ENCODE measurements at regions not wholly inside any gene's neighbourhood (a gene's known extent, or its start where the extent isn't known, plus 50 kb on each side); places are given as distances from the start of the nearest gene placed in this dataset.
"Not testable (repeated sequence)": the region's sequence is repeated elsewhere in the genome, so short reads cannot be mapped to it uniquely, and the experiment has no call there.

- Histone ChIP-seq H3K9me3 (ENCODE audit: control insufficient read depth in 2 of 2, insufficient read depth in 1 of 2, low read depth in 1 of 2, low read length in 1 of 2) (no peaks in the 10 kb centered on the region), H3K27me3 (ENCODE audit: control insufficient read depth in 3 of 3, insufficient read depth in 3 of 3, low read length in 3 of 3) (no peaks in the 10 kb centered on the region), H3K27ac (ENCODE audit: low read depth in 1 of 3, low read length in 2 of 3) (no peak overlapping the region), H3K36me3 (ENCODE audit: control insufficient read depth in 3 of 3, insufficient read depth in 2 of 3, low read depth in 1 of 3, low read length in 3 of 3) (no peaks in the 10 kb centered on the region), H3K4me3 (ENCODE audit: low read depth in 1 of 3, low read length in 3 of 3) (no peak overlapping the region), H3K4me1 (ENCODE audit: control insufficient read depth in 3 of 3, insufficient read depth in 2 of 3, low read depth in 1 of 3, low read length in 2 of 3) (no peaks in the 10 kb centered on the region)
- FAIRE-seq (no peak), DNase-seq (no peak)
- WGBS, 3 donors: 27 to 40% (median 34%) methylated on average over 3 of the region's 3 CpGs
Measured at GRCh38 chr13:75959861-75960481, 323.8 kb downstream of the LMO7 start.

GRCh38 chr13:75953589-75953988, 317.5 kb downstream of the LMO7 start:
- 49 to 61% (median 53%) methylated on average over 1 to 2 of the region's 2 CpGs for WGBS, 3 donors
- FAIRE-seq; H3K9me3 ChIP-seq (ENCODE audit: control insufficient read depth in 2 of 2, insufficient read depth in 1 of 2, low read depth in 1 of 2, low read length in 1 of 2); H3K36me3 ChIP-seq (ENCODE audit: control insufficient read depth in 3 of 3, insufficient read depth in 2 of 3, low read depth in 1 of 3, low read length in 3 of 3); H3K27ac ChIP-seq (ENCODE audit: low read depth in 1 of 3, low read length in 2 of 3); H3K4me3 ChIP-seq (ENCODE audit: low read depth in 1 of 3, low read length in 3 of 3); H3K27me3 ChIP-seq (ENCODE audit: control insufficient read depth in 3 of 3, insufficient read depth in 3 of 3, low read length in 3 of 3); DNase-seq; H3K4me1 ChIP-seq (ENCODE audit: control insufficient read depth in 3 of 3, insufficient read depth in 2 of 3, low read depth in 1 of 3, low read length in 2 of 3): not testable (repeated sequence)

- H3K4me3 ChIP-seq (ENCODE audit: low read depth in 1 of 3, low read length in 3 of 3): no peak overlapping the region
- 87 to 89% (median 87%) methylated on average over 2 of the region's 2 CpGs for WGBS, 3 donors
- no peaks in the 10 kb centered on the region for H3K27me3 ChIP-seq (ENCODE audit: control insufficient read depth in 3 of 3, insufficient read depth in 3 of 3, low read length in 3 of 3)
- H3K9me3 ChIP-seq (ENCODE audit: control insufficient read depth in 2 of 2, insufficient read depth in 1 of 2, low read depth in 1 of 2, low read length in 1 of 2): no peaks in the 10 kb centered on the region
- DNase-seq (no peak), FAIRE-seq (no peak)
- no peaks in the 10 kb centered on the region for H3K4me1 ChIP-seq (ENCODE audit: control insufficient read depth in 3 of 3, insufficient read depth in 2 of 3, low read depth in 1 of 3, low read length in 2 of 3)
- no peak overlapping the region for H3K27ac ChIP-seq (ENCODE audit: low read depth in 1 of 3, low read length in 2 of 3)
- no peaks in the 10 kb centered on the region for H3K36me3 ChIP-seq (ENCODE audit: control insufficient read depth in 3 of 3, insufficient read depth in 2 of 3, low read depth in 1 of 3, low read length in 3 of 3)
Measured at GRCh38 chr13:75947448-75947847, 311.3 kb downstream of the LMO7 start.

- H3K9me3 ChIP-seq (ENCODE audit: control insufficient read depth in 2 of 2, insufficient read depth in 1 of 2, low read depth in 1 of 2, low read length in 1 of 2): no peaks in the 10 kb centered on the region
- DNase-seq (no peak), FAIRE-seq (no peak)
- no peak overlapping the region for H3K4me3 ChIP-seq (ENCODE audit: low read depth in 1 of 3, low read length in 3 of 3)
- H3K27ac ChIP-seq (ENCODE audit: low read depth in 1 of 3, low read length in 2 of 3): no peak overlapping the region
- H3K27me3 ChIP-seq (ENCODE audit: control insufficient read depth in 3 of 3, insufficient read depth in 3 of 3, low read length in 3 of 3): no peaks in the 10 kb centered on the region
- H3K36me3 ChIP-seq (ENCODE audit: control insufficient read depth in 3 of 3, insufficient read depth in 2 of 3, low read depth in 1 of 3, low read length in 3 of 3): no peaks in the 10 kb centered on the region
- H3K4me1 ChIP-seq (ENCODE audit: control insufficient read depth in 3 of 3, insufficient read depth in 2 of 3, low read depth in 1 of 3, low read length in 2 of 3): no peaks in the 10 kb centered on the region
- WGBS, 3 donors: 70 to 83% (median 81%) methylated on average over 4 of the region's 4 CpGs
Measured at GRCh38 chr13:75946536-75947284, 310.6 kb downstream of the LMO7 start.

- 81 to 89% (median 81%) methylated on average over 3 of the region's 3 CpGs for WGBS, 3 donors
- H3K4me1 ChIP-seq (ENCODE audit: control insufficient read depth in 3 of 3, insufficient read depth in 2 of 3, low read depth in 1 of 3, low read length in 2 of 3): no peaks in the 10 kb centered on the region
- no peaks in the 10 kb centered on the region for H3K36me3 ChIP-seq (ENCODE audit: control insufficient read depth in 3 of 3, insufficient read depth in 2 of 3, low read depth in 1 of 3, low read length in 3 of 3)
- DNase-seq: no peak
- H3K27me3 ChIP-seq (ENCODE audit: control insufficient read depth in 3 of 3, insufficient read depth in 3 of 3, low read length in 3 of 3): no peaks in the 10 kb centered on the region
- no peak for FAIRE-seq
- H3K27ac ChIP-seq (ENCODE audit: low read depth in 1 of 3, low read length in 2 of 3): no peak overlapping the region
- H3K9me3 ChIP-seq (ENCODE audit: control insufficient read depth in 2 of 2, insufficient read depth in 1 of 2, low read depth in 1 of 2, low read length in 1 of 2): no peaks in the 10 kb centered on the region
- H3K4me3 ChIP-seq (ENCODE audit: low read depth in 1 of 3, low read length in 3 of 3): no peak overlapping the region
Measured at GRCh38 chr13:75945841-75946482, 309.8 kb downstream of the LMO7 start.

- H3K9me3 ChIP-seq (ENCODE audit: control insufficient read depth in 2 of 2, insufficient read depth in 1 of 2, low read depth in 1 of 2, low read length in 1 of 2): no peaks in the 10 kb centered on the region
Measured at GRCh38 chr13:75938811-75939560, 302.9 kb downstream of the LMO7 start.

GRCh38 chr13:75936791-75937190, 300.7 kb downstream of the LMO7 start:
- DNase-seq: no peak
- no peak for FAIRE-seq
- 47 to 90% (median 88%) methylated on average over 1 of the region's 1 CpG for WGBS, 3 donors
- H3K36me3 ChIP-seq (ENCODE audit: control insufficient read depth in 3 of 3, insufficient read depth in 2 of 3, low read depth in 1 of 3, low read length in 3 of 3): no peaks in the 10 kb centered on the region
- H3K27me3 ChIP-seq (ENCODE audit: control insufficient read depth in 3 of 3, insufficient read depth in 3 of 3, low read length in 3 of 3): no peaks in the 10 kb centered on the region
- no peaks in the 10 kb centered on the region for H3K9me3 ChIP-seq (ENCODE audit: control insufficient read depth in 2 of 2, insufficient read depth in 1 of 2, low read depth in 1 of 2, low read length in 1 of 2)
- no peak overlapping the region for H3K27ac ChIP-seq (ENCODE audit: low read depth in 1 of 3, low read length in 2 of 3)
- no peak overlapping the region for H3K4me3 ChIP-seq (ENCODE audit: low read depth in 1 of 3, low read length in 3 of 3)
- H3K4me1 ChIP-seq (ENCODE audit: control insufficient read depth in 3 of 3, insufficient read depth in 2 of 3, low read depth in 1 of 3, low read length in 2 of 3): no peaks in the 10 kb centered on the region

More at GRCh38 chr13:75938811-75939560, 302.9 kb downstream of the LMO7 start:
- Histone ChIP-seq H3K36me3 (ENCODE audit: control insufficient read depth in 3 of 3, insufficient read depth in 2 of 3, low read depth in 1 of 3, low read length in 3 of 3) (no peaks in the 10 kb centered on the region), H3K27me3 (ENCODE audit: control insufficient read depth in 3 of 3, insufficient read depth in 3 of 3, low read length in 3 of 3) (no peaks in the 10 kb centered on the region), H3K4me3 (ENCODE audit: low read depth in 1 of 3, low read length in 3 of 3) (no peak overlapping the region), H3K4me1 (ENCODE audit: control insufficient read depth in 3 of 3, insufficient read depth in 2 of 3, low read depth in 1 of 3, low read length in 2 of 3) (no peaks in the 10 kb centered on the region), H3K27ac (ENCODE audit: low read depth in 1 of 3, low read length in 2 of 3) (no peak overlapping the region)
- no peak for FAIRE-seq
- DNase-seq: no peak
- 73 to 79% (median 77%) methylated on average over 2 of the region's 2 CpGs for WGBS, 3 donors

GRCh38 chr13:75935805-75936204, 299.7 kb downstream of the LMO7 start:
- 74 to 98% (median 92%) methylated on average over 2 of the region's 2 CpGs for WGBS, 3 donors
- H3K27ac ChIP-seq (ENCODE audit: low read depth in 1 of 3, low read length in 2 of 3): no peak overlapping the region
- no peak for FAIRE-seq
- no peak overlapping the region for H3K4me3 ChIP-seq (ENCODE audit: low read depth in 1 of 3, low read length in 3 of 3)
- no peaks in the 10 kb centered on the region for H3K9me3 ChIP-seq (ENCODE audit: control insufficient read depth in 2 of 2, insufficient read depth in 1 of 2, low read depth in 1 of 2, low read length in 1 of 2)
- H3K27me3 ChIP-seq (ENCODE audit: control insufficient read depth in 3 of 3, insufficient read depth in 3 of 3, low read length in 3 of 3): no peaks in the 10 kb centered on the region
- no peaks in the 10 kb centered on the region for H3K36me3 ChIP-seq (ENCODE audit: control insufficient read depth in 3 of 3, insufficient read depth in 2 of 3, low read depth in 1 of 3, low read length in 3 of 3)
- no peak for DNase-seq
- no peaks in the 10 kb centered on the region for H3K4me1 ChIP-seq (ENCODE audit: control insufficient read depth in 3 of 3, insufficient read depth in 2 of 3, low read depth in 1 of 3, low read length in 2 of 3)

All from small intestine (tissue), 7 donors.